GM12872 (cell line): ENCODE measurements at regions not wholly inside any gene's neighbourhood (a gene's known extent, or its start where the extent isn't known, plus 50 kb on each side); places are given as distances from the start of the nearest gene placed in this dataset.

Experiments
- CTCF ChIP-seq: IDR thresholded peaks from 3 replicates; pipeline ENCODE4 v1.5.1; 2011; ENCODE audit warnings: low read depth, mild to moderate bottlenecking, low read length, moderate library complexity; ENCODE audit not compliant: insufficient read depth

GRCh38 chr2:181746844-181747243 is 66.5 kb upstream of the NEUROD1 start:
- TF ChIP-seq CTCF: no peak

- TF ChIP-seq CTCF: no peak
Measured at GRCh38 chr2:181750305-181750704, 70.0 kb upstream of the NEUROD1 start.

GRCh38 chr2:181751266-181752030 is 71.1 kb upstream of the NEUROD1 start:
- no peak for TF ChIP-seq CTCF

GRCh38 chr2:181752301-181752700 is 72.0 kb upstream of the NEUROD1 start:
- no peak for TF ChIP-seq CTCF

- no peak for TF ChIP-seq CTCF
Measured at GRCh38 chr2:181753686-181754085, 73.4 kb upstream of the NEUROD1 start.

GRCh38 chr2:181754105-181754504 is 73.8 kb upstream of the NEUROD1 start:
- no peak for TF ChIP-seq CTCF

- TF ChIP-seq CTCF: no peak
Measured at GRCh38 chr2:181755181-181755580, 74.9 kb upstream of the NEUROD1 start.
